AML-193 (cell line): ENCODE measurements at regions not wholly inside any gene's neighbourhood (a gene's known extent, or its start where the extent isn't known, plus 50 kb on each side); places are given as distances from the start of the nearest gene placed in this dataset.
"Not testable (repeated sequence)": the region's sequence is repeated elsewhere in the genome, so short reads cannot be mapped to it uniquely, and the experiment has no call there.

Source experiments
- DNase-seq, 2 experiments: peaks; one replicate each; lab custom pipeline; 2025; lab: John Stamatoyannopoulos, UW

DNA sequence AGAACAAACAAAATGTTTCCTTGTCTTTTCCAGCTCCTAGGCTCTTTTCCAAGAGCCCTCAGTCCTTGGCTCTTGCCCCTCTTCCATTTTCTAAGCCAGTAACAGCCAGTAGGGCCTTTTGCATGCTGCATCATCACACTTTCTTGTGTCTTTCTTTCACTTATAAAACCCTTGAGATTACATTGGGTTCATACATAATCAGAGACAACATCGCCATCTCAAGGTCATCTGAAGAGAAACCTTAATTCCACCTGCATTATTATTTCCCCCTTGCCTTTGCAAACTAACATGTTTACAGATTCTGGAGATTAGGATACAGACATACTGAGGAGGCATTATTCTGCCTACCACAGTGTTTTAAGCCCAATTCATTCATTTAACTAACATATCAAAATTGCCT lies 697.3 kb downstream of the TRIB2 start:
- peak in 1 of 2 experiments; percentile 5 for DNase-seq

DNA sequence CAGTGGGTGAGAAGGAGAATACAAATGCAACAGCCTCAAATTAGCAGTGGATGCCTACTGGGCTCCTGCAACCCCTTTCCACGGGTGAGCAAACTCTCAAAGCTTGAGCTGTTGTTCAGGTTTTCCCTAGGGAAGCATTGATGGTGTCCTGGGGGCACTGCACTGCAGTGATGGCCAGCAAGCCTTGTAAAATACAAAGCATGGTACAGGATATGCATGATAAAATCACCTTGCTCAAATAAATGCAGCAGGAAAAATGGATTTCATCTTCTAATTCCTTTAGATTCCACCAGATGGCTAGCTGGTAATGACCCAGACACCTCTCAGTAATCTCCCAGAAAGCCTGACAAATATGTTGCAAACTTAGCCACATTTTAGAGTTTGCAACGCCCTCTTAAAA lies 698.2 kb downstream of the TRIB2 start:
- DNase-seq, result no peak

DNA sequence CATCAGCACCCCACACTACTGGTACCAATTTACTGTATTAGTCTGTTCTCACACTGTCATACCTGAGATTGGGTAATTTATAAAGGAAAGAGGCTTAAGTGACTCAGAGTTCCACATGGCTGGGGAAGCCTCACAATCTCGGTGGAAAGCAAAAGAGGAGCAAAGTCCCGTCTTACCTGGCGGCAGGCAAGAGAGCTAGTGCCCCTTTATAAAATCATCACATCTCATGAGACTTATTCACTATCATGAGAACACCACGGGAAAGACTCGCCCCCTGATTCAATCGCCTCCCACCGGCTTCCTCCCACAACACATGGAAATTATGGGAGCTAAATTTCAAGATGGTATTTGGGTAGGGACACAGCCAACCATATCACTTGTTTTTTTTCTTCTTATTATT lies 717.2 kb downstream of the TRIB2 start:
- DNase-seq, result no peak

DNA sequence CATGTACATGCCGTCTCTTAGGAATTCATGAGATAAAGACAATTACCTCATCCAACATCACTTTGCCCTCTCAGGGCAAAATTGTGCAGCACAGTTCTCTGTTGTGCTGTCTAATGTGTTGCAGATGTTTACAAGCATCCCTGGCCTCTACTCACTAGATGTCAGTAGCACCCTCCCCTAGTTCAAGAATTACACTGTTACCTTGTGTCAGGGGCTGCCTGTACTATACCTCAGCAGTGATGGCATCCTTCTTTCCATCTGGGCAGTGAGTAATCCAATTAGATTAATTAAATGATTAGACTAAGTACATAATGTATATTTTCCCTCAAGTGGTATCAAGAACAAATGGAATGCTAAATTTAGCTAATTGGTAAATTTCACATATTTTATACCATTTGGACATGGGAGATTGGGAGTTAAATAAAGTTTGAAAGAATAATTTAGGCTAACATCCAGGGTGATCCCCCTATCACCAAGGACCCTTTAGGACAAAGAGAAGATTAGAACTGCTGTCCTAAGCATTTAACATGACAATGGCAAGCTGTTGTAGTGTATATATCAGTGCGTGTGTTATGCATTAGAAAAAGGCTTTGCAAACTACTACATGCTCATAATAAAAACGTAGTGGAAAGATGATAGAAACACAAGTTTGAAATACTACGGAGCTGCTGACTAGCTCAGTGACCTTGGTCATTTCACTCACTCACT lies 727.0 kb downstream of the TRIB2 start:
- DNase-seq, result not testable (repeated sequence)

DNA sequence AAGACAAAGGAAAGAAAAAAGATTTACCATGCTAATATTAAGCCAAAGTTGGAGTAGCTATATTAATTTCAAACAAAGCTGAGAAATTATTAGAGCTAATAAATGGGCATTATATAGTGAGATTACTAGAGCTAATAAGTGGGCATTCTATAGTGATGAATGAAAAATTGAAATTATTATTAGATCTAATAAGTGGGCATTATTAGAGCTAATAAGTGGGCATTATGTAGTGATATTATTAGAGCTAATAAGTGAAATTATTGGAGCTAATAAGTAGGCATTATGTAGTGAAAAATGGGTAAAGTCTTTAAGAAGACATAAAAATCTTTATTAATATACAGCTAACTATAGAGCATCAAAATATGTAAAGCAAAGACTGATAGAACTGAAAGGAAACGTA lies 745.7 kb downstream of the TRIB2 start:
- no peak for DNase-seq

DNA sequence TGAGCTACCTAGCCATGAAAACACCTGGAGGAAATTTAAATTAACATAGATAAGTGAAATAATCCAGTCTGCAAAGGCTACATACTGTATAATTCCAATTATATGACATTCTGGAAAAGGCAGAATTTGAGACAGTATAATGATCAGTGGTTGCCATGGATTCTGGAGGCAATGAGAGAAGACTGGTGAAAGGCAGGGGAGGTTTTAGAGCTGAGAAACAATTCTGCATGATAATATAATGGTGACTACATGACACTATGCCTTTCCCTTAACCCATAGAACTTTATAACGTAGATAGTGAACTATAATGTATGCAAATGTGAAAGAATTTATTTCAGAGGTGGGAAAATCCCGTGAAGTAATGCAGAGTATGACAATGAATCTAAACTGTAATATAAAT lies 749.3 kb downstream of the TRIB2 start:
- no peak for DNase-seq

DNA sequence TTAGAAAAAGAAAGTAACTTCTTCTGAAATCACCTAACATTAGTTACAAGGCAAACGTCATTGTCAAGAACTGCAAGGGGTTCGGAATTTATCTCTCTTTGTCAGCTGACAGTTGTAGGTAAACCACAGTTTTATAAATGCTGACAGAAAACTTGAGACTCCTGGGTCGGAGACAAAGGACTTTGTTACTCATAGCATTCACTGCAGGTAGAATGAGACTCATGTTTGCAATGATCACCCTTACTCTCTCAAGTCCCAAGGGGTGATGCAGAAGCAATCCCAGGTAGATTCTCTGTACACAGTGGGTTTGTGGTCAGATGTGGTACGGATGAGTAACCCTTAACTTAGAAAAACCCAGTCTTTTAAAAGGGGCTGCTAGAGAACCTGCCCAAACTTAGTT lies 757.8 kb downstream of the TRIB2 start:
- no peak for DNase-seq

DNA sequence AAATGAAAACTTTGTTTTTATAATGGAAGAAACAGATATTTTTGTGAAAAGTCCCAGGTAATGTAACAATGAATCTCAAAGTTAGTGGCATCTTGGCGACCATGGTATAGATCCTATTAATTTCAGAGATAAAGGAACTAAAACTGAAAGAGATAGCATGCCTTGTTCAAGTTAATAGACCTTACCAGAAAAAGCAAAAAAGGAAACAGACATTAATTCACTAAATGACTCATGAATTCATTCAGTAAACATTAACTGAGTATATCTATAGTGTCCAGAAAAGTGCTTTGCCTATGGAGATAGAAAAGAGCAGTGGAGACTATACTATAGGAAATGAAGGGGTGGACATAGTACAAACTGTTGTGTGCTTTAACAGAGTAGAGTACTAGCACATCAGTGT lies 763.3 kb downstream of the TRIB2 start:
- DNase-seq, result no peak

DNA sequence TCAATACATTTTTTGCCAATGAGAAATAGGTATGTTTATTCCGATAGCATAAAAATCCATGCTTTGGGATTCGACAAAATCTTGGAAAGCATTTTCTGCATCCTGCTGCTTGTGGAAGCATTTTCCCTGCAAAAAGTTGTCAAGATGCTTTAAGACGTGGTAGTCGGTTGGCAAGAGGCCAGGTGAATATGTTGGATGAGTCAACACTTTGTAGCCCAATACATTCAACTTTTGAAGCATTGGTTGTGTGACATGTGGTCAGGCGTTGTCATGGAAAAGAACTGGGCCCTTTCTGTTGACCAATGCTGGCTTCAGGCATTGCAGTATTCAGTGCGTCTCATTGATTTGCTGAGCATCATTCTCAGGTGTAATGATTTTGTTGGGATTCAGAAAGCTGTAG lies 764.5 kb downstream of the TRIB2 start:
- DNase-seq, result no peak

DNA sequence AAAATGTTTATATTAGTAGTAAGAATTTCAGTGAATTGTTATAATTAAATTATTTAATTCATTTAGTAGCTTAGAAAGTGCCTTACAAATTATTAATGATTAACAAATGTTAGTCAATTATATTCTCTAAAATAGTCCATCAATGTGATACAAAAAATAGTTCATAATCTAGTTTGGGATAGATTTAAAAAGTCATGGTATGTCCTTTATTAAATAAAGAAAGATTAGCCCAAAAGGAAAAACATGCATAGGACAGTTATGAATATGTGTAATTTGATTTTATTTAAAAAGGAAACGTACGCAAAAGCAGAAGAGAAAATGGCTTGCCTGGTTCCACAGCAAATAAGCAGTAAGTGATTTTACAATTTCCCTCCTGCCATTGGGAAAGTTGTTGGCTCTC lies 768.5 kb downstream of the TRIB2 start:
- no peak for DNase-seq

DNA sequence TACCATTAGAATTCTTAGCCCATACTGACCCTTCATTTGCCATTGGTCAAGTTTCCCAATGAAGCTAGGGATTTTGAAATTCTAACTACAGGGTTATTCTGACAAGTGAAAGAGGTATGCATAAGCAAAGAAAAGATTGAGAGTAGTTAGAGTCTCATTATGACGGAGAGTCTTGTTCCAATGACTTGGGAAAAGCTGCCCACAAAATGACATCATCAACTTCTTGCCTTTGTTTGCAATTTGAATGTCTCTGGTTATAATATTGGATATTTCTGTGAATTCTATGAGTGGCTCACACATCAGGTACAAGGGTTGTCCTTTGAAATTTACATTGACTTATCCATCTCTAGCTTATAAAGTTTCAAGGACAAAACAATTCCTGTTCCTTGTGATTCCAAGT lies 772.2 kb downstream of the TRIB2 start:
- no peak for DNase-seq

DNA sequence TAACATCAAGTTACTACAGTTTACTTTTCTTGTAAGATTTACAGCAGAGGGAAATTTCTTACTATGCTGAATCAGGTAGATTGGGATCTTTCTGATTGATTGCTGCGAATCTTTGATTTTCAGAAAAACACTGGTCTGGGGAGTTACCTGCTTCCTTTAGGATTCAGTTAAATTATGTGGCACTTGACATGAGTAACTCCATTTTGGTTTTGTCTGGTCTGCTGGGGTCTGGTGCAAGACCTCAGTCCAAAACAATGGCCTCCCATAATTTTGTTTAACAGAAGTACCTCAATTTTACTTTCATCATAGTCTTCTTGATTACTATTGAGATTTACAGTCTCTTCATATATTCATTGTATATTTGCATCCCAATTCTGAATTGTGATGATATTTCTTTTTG lies 775.5 kb downstream of the TRIB2 start:
- no peak for DNase-seq

DNA sequence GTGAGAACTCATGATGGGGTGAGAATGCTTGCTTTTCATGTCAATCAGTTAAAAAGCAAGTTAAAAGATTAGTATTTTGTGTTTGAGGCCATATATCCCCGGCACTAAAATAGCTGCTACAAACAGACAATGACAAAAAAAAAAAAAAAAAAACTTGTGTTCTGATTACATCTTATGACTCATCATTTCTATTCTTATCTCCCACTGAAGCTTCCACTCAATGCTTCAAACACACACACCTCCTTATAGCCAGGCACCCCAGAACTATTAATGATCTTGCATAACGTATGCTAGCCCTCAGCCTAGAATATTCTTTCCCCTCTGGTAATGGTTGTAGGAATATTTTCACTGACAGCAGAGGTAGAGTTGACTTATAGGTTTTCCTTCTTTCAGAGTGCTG lies 778.3 kb downstream of the TRIB2 start:
- DNase-seq, result no peak

DNA sequence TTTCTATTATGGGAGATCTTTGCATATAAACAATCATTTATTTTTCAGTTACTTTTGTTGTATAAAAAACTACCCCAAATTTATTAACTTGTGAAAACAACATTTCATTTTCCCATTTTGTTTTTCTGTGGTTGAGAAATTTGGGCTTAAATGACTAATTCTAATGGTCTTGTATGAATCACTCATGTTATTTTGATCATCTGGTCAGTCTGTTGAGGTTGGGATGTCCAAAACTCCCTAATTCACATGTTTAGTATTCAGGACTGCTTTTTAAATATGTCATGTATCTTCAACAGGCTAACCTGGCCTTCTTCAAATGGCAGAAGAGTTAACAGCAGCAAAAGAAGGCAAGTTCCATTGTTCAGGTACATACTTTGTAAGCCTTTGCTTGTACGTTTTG lies 788.1 kb downstream of the TRIB2 start:
- DNase-seq, result no peak

DNA sequence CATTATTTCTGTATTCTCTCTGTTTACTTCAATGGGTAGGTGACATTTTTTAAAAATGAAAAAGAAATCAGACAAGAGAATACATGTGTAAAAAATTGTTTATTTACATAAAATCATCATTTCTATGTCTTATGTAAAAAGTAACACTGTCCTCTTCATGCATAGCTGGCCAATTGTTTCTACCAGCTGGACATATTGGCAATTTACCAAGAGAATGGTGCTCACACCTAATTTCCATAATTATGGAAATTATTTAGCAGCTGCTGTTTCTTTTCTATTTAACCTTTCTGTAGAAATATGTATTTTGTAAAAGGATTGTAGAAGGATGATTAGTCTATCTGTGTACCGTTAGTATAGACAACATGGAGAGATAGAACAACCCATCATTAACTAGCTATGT lies 791.9 kb downstream of the TRIB2 start:
- DNase-seq, result no peak

DNA sequence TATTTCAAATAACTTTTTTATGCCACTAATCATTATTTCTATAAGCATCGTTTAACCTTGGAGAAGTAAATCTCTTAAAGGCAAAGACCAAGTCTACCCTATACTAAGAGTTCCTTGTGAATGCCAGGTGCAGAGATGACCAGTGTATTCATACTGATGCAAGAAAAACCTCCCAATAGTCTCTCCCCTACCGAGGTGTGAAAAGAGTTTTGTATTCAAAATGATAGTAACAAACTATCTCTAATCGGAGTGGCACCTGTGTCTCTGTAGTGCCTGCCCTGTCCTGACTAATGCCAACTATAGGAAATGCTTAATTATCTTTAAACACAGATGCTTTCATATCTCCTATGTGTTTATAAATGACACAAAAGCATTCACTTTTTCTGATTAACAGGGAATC lies 798.5 kb downstream of the TRIB2 start:
- no peak for DNase-seq

DNA sequence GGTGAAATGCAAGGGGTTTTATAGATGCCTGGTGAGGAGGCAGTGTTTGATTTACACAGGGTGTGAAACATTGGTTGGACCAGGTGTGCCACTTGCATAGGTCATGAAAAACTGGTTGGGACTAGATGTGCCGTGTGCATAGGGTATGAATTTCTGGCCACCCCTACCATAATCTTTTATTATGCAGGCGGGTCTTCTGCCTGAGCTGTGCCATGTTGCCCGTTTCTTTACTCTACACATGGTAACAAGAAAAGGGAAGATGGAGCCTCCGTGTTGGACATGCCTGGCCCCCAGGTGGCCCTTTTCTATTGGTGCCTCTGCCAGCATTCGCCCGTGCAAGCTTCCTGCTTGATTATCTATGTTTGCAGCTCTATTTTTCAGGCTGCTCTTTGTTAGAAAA lies 805.4 kb downstream of the TRIB2 start:
- DNase-seq, result no peak

DNA sequence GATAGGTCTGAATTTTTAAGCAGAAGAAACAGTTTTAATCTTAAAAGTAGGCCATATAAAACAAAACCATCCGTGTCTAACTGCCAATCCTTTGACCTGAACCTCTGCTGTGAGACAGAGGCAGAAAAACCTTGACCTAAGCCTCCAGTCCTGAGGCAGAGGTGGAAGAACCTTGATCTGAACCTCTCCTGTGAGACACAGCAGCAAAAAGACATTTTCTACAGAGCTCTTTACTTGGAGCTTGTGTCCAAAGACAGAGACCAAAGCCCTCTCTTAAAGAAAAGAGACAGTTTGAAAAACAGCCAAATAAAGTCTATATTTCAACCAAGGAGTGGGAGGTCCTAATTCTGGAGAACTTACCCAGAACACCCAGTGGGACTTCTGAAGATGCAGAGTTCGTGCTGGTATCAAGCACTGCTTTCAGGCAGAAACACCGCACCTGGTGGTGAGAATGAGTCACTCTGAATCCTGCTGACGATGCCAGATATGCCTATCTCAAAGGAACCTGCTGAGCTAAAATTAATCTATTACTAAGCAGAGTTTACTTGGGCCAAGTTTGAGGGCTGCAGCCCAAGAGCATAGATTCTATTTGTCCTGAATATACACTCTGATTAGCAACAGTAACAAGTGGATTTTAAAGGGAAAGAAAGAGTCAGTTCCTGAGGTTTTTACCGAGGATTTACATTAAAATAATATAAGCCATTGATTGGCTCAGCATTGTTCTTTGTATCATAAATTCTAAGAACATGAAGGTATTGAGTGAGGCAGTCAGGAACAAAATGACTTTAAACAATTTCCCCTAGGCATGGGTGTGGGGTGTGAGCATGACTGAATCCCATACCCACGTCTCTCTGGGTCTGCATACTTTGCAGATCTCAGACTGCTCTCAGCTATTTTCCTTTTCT lies 806.4 kb downstream of the TRIB2 start:
- DNase-seq, result no peak

DNA sequence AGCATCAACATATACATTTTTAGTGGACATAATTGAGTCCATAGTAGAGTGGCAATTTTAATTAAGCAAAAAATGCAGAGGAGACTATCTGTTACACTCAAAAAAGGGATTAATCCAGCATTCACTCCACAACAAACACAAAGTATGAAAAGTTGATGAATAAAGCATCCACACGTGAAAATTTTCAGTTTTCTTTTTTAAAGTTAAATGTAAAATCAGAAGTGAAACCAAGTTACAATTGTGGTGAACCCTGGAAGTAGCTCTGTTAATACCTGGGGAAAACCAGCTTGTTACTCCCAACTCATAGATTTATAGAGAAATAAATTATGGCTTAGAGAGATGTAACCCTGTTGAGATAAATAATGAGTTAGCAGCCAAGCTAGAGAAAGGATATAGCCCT lies 807.8 kb downstream of the TRIB2 start:
- DNase-seq, result no peak

DNA sequence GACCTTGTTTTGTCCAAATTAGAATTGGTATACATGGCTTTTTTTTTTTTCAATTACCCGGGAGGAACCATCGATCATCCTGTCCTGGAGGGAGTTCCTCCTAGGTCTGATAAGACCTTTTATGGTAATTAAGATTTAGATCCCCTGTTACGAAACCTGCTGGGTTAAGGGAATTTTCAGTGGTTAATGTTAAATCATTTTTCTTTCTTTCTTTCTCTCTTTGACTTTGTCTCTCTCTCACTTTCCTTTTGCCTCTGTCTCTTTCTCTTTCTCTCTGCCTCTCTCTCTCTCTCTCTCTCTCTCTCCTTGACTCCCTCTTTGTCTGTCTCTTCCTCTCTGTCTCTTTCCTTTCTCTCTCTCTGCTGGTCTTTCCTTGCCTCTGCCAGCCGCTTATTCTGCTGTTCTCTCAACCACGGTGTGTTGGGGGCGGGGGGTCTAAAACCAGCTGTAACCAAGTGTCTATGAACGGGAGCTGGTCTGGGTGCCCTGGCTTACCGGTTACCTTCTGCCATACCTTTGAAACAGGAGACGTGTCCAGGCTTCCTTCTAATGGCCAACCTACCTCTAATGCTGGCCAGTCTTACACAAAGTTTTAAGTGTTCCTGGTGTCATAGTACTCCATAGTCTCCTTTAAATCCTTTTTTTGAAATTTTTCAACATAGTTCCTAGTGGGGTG lies 815.1 kb downstream of the TRIB2 start:
- DNase-seq, result not testable (repeated sequence)

DNA sequence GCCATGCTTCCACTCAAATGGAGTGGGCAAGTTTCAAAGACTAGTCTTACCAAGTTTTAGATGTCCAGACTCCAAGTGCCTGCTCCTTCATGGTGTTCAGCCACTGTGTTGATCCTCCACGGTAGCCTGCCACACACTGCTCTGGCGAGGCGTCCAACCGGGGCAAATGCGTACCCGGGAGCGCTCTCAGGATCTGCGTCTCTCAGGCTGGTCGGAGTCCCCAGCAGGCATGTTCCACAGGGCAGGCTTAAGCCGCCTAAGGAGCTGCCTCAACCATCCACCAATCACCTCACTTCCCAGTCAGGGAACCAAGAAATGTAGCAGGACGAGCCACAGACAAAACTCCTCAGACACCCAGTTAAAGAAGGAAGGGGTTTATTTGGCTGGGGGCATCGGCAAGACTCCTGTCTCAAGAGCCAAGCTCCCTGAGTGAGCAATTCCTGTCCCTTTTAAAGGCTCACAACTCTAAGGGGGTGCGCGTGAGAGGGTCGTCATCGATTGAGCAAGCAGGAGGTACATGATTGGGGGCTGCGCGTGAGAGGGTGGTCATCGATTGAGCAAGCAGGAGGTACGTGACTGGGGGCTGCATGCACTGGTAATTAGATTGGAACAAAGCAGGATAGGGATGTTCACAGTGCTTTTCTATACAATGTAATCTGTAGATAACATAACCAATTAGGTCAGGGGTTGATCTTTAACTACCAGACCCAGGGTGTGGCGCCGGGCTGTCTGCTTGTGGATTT lies 816.2 kb downstream of the TRIB2 start:
- not testable (repeated sequence) for DNase-seq

DNA sequence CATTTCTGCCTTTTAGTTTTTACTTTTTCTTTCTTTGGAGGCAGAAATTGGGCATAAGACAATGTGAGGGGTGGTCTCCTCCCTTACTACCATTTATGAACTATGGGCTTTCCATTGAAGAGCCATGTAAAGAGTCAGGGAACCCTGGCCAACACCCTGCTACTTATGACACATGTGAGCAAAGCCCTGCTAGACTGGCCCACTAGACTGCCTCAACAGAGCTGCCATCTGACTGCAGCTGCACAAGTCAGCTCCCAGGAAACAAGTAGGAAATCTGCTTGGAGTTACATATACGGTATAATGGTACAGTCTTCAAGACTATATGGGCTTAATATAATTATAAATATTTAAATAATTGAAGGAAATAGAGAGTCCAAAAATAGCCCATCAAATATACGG lies 816.8 kb downstream of the TRIB2 start:
- DNase-seq, result no peak
